BJ (cell line): ENCODE measurements at regions not wholly inside any gene's neighbourhood (a gene's known extent, or its start where the extent isn't known, plus 50 kb on each side); places are given as distances from the start of the nearest gene placed in this dataset.

Experiments
- CTCF ChIA-PET: fragments of 350-600 bp; formaldehyde crosslinking; extraction: SDS; loops from one replicate; lab custom pipeline; 2021; ENCODE audit warnings: antibody characterized with exemption, inconsistent platforms; lab: Yijun Ruan, JAX
- POLR2A ChIA-PET: fragments of 300-600 bp; sonication (Branson Sonifier 250); formaldehyde crosslinking; extraction: SDS; loops from one replicate; lab custom pipeline; 2021; ENCODE audit warnings: antibody characterized with exemption; lab: Charles Lee
- DNase-seq: peaks from one replicate; pipeline ENCODE4 v3.0.0-alpha.2; 2011; ENCODE audit warnings: low read depth
- H3K27me3 ChIP-seq: 2 replicates; pipeline ENCODE4 v1.6.0; 2011; ENCODE audit warnings: low read length; ENCODE audit not compliant: control insufficient read depth, insufficient read depth
- H3K36me3 ChIP-seq: 2 replicates; pipeline ENCODE4 v1.5.1; 2011; ENCODE audit warnings: low read length; ENCODE audit not compliant: control insufficient read depth, insufficient read depth
- H3K4me3 ChIP-seq: 2 replicates; pipeline ENCODE4 v1.5.1; 2011; ENCODE audit warnings: low read depth, mild to moderate bottlenecking, control low read depth, low read length
- TF ChIP-seq, protein P1 (sequence below): IDR thresholded peaks from 2 replicates; pipeline ENCODE4 v1.5.1; 2011; ENCODE audit warnings: low read depth, mild to moderate bottlenecking, control low read depth, inconsistent platforms, low read length, moderate library complexity; ENCODE audit not compliant: insufficient read depth

DNA sequence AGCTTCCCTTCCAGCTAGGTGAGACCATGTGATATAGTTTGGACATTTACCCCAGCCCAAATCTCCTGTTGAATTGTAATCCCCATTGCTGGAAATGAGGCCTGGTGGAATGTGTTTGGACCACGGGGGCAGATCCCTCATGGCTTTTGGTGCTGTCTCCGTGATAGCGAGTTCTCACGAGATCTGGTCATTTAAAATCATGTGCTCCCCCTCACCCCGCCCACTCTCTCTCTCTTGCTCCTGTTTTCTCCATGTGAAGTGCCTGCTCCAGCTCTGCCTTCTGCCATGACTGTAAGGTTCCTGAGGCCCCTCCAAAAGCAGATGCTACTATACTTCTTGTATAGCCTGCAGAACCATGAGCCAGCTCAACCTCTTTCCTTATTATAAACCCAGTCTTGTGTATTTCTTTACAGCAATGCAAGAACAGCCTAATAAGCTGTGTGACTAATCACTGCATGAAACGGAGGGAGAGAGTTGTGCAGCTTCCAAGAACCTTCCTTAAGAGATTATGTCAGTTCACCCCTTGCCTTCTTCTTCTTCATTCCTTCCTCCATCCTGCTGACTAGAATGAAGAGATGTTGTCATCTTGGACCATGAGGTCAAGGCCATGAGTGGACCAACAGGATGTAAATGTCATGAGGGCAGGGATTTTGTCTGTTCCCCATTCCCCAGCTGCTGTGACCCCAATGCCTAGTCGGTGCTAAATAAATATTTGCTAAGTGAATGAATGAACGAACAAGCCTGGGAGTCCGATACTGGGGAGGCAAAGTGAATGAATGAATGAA is 91.0 kb downstream of the CPN2 start:
- POLR2A ChIA-PET, result interaction anchor here (0.7 kb wide), 1 partner anchor 13 kb away, joined by 3 read pairs; no protein-coding TSS in a partner anchor
- Histone ChIP-seq H3K4me3 (no peak overlapping the region), H3K36me3 (no peaks in the 10 kb centered on the region), H3K27me3 (peaks cover 7% of the 10 kb centered on the region)
- CTCF ChIA-PET, result interaction anchor here (1.0 to 1.3 kb wide), 2 partner anchors 9 to 11 kb away, joined by 3 read pairs; no protein-coding TSS in a partner anchor
- TF ChIP-seq, protein P1, sequence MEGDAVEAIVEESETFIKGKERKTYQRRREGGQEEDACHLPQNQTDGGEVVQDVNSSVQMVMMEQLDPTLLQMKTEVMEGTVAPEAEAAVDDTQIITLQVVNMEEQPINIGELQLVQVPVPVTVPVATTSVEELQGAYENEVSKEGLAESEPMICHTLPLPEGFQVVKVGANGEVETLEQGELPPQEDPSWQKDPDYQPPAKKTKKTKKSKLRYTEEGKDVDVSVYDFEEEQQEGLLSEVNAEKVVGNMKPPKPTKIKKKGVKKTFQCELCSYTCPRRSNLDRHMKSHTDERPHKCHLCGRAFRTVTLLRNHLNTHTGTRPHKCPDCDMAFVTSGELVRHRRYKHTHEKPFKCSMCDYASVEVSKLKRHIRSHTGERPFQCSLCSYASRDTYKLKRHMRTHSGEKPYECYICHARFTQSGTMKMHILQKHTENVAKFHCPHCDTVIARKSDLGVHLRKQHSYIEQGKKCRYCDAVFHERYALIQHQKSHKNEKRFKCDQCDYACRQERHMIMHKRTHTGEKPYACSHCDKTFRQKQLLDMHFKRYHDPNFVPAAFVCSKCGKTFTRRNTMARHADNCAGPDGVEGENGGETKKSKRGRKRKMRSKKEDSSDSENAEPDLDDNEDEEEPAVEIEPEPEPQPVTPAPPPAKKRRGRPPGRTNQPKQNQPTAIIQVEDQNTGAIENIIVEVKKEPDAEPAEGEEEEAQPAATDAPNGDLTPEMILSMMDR, result no peak
- DNase-seq, result no peak

DNA sequence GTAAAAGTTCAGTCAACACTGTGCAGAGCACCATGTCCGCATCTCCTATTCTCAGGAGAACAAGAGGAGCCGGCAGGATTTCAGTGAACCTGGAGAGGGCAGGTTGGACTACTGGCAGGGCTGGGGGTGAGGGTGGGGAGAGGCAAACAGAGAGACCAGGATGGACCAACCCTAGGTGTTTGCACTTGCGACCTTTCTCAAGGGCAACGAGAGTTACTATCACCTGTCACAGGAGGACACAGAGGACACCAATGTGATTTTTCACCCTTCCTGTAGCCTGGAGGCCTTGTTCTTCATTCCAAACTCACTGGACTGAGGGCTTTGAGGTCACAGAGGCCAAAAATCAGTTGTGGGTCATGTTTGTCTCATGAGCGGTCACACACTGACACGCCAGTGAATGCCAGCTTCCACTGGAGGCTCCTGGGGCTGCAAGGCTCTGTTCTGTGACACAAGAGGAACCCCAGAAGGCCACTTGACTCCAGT is 89.5 kb downstream of the CPN2 start:
- POLR2A ChIA-PET, result no interaction called here
- Histone ChIP-seq H3K27me3 (peaks cover 6% of the 10 kb centered on the region), H3K36me3 (no peaks in the 10 kb centered on the region), H3K4me3 (no peak overlapping the region)
- CTCF ChIA-PET, result interaction anchor here (1.3 kb wide), 1 partner anchor 9 kb away, joined by 3 read pairs; no protein-coding TSS in a partner anchor
- TF ChIP-seq, protein P1, result no peak
- no peak for DNase-seq

DNA sequence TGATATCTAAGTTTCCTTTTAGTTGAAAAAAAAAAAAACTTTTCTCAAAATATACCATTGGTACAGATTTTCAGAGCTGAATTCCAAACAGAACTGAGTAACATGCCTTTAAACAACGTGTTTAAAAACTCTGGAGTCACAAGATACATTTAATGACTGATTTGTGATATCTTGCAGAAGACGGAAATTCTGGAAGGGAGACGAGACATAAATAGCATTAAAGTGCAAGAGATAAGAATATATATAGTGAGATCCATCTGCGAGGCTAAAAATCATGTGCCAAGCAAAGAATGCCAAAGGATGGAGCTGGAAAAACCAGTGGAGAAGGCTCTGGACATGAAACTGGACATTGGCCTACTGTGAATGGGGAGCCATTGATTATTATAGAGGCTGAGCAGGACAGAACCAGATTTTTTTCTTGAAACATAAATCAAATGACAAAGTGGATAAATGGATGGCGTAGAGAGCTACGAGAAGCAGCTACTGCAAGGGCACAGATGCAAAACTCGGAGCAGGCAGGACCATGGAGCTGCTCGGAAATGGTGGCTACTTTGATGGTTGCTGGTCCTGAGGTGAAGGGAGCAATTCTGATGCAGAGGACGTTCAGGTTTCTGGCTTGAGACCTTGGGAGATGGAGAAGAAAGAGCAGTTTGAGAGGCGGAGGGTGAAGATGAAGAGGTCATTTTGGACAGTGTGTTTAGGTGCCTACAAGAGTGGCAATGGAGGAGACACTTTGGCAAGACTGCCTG is 88.8 kb downstream of the CPN2 start:
- ChIA-PET POLR2A (no interaction called here), CTCF (interaction anchor here (2.6 kb wide), 1 partner anchor 53 kb away, joined by 8 read pairs; no protein-coding TSS in a partner anchor)
- no peak overlapping the region for H3K4me3 ChIP-seq
- H3K27me3 ChIP-seq, result peaks cover 6% of the 10 kb centered on the region
- no peaks in the 10 kb centered on the region for H3K36me3 ChIP-seq
- TF ChIP-seq, protein P1, result no peak
- DNase-seq, result no peak

- no peak for DNase-seq
- Histone ChIP-seq H3K36me3 (no peaks in the 10 kb centered on the region), H3K4me3 (no peak overlapping the region), H3K27me3 (peaks cover 6% of the 10 kb centered on the region)
- TF ChIP-seq, protein P1, result no peak
- CTCF ChIA-PET, result interaction anchor here (2.6 kb wide), 1 partner anchor 53 kb away, joined by 8 read pairs; no protein-coding TSS in a partner anchor
- POLR2A ChIA-PET, result no interaction called here
Measured at GRCh38 chr3:194262925-194263305, 88.2 kb downstream of the CPN2 start.
